H1 (cell line): ENCODE measurements at regions not wholly inside any gene's neighbourhood (a gene's known extent, or its start where the extent isn't known, plus 50 kb on each side); places are given as distances from the start of the nearest gene placed in this dataset.

Experiments used
- CTCF ChIA-PET: fragments of 300-600 bp; sonication (Branson Sonifier 250); formaldehyde crosslinking; loops from one replicate; lab custom pipeline; 2021; ENCODE audit not compliant: partially characterized antibody; lab: Charles Lee
- POLR2A ChIA-PET: fragments of 300-600 bp; sonication (Branson Sonifier 250); formaldehyde crosslinking; loops from one replicate; lab custom pipeline; 2021; ENCODE audit warnings: inconsistent platforms; ENCODE audit not compliant: partially characterized antibody; lab: Charles Lee
- DNase-seq, 2 experiments: peaks; one replicate each; pipeline versions ENCODE4 v3.0.0 to v3.0.0-alpha.2; 2010 to 2022; ENCODE audit warnings: low spot score in 2 of 2, low read depth in 1 of 2, mixed read lengths in 1 of 2
- FAIRE-seq: peaks from 2 replicates; lab custom pipeline; 2011; peaks lifted over from hg19 to GRCh38; lab: Jason Lieb, UNC
- H2AFZ ChIP-seq: 2 replicates; pipeline ENCODE4 v1.8.1; 2012; ENCODE audit warnings: low read length, inconsistent platforms
- H2AK5ac ChIP-seq: 2 replicates; pipeline ENCODE4 v1.6.1; 2013; ENCODE audit warnings: low read depth, low read length
- H2BK120ac ChIP-seq: replicated peaks from 2 replicates; pipeline ENCODE3; 2013; ENCODE audit warnings: low read depth, low read length, inconsistent platforms
- H2BK12ac ChIP-seq: 2 replicates; pipeline ENCODE4 v1.6.1; 2013; ENCODE audit warnings: low read depth, low read length
- H2BK15ac ChIP-seq: 2 replicates; pipeline ENCODE4 v1.6.1; 2013; ENCODE audit warnings: low read length
- H2BK20ac ChIP-seq: 2 replicates; pipeline ENCODE4 v1.6.1; 2013; ENCODE audit warnings: low read length
- H2BK5ac ChIP-seq: 2 replicates; pipeline ENCODE4 v1.6.1; 2013; ENCODE audit warnings: low read depth, low read length
- H3K14ac ChIP-seq: 2 replicates; pipeline ENCODE4 v1.6.1; 2013; ENCODE audit warnings: inconsistent platforms; ENCODE audit not compliant: insufficient read length
- H3K18ac ChIP-seq: 2 replicates; pipeline ENCODE4 v1.6.1; 2013; ENCODE audit warnings: low read length; ENCODE audit errors: extremely low read depth
- H3K23ac ChIP-seq: 2 replicates; pipeline ENCODE4 v1.6.1; 2013; ENCODE audit warnings: inconsistent platforms; ENCODE audit not compliant: insufficient read length
- H3K23me2 ChIP-seq: 2 replicates; pipeline ENCODE4 v1.6.1; 2013; ENCODE audit warnings: low read depth, low read length
- H3K27ac ChIP-seq: 2 replicates; pipeline ENCODE4 v1.6.1; 2011; ENCODE audit warnings: low read depth, low read length, inconsistent platforms
- H3K27me3 ChIP-seq, 4 experiments: replicated peaks in 1 of 4; 1 replicate in 1 of 4; 2 replicates in 3 of 4; pipeline versions ENCODE4 v1.6.1 to v1.8.1; 2011 to 2013; ENCODE audit warnings: low read length in 3 of 4, mild to moderate bottlenecking in 3 of 4, inconsistent platforms in 2 of 4, mixed read lengths in 2 of 4, moderate library complexity in 1 of 4; ENCODE audit not compliant: control insufficient read depth in 3 of 4, insufficient read depth in 3 of 4; ENCODE audit errors: extremely low read depth in 1 of 4
- H3K36me3 ChIP-seq, 4 experiments: 2 replicates each; pipeline versions ENCODE4 v1.6.1 to v1.8.1; 2011 to 2013; ENCODE audit warnings: mild to moderate bottlenecking in 4 of 4, low read length in 3 of 4, moderate library complexity in 2 of 4, control low read depth in 1 of 4, inconsistent platforms in 1 of 4; ENCODE audit not compliant: insufficient read depth in 4 of 4, control insufficient read depth in 2 of 4
- H3K4ac ChIP-seq: replicated peaks from 2 replicates; pipeline ENCODE3; 2013; ENCODE audit warnings: low read length, low read depth, mixed read lengths, inconsistent platforms; ENCODE audit not compliant: insufficient read length
- H3K4me1 ChIP-seq, 4 experiments: replicated peaks in 1 of 4; 1 replicate in 1 of 4; 2 replicates in 3 of 4; pipeline versions ENCODE4 v1.6.1 to v1.8.1; 2011 to 2013; ENCODE audit warnings: low read length in 3 of 4, inconsistent platforms in 2 of 4, mixed read lengths in 1 of 4; ENCODE audit not compliant: insufficient read depth in 4 of 4, control insufficient read depth in 3 of 4
- H3K4me2 ChIP-seq, 2 experiments: 2 replicates each; pipeline versions ENCODE4 v1.6.1 to v1.8.1; 2011 to 2013; ENCODE audit warnings: low read depth in 2 of 2, low read length in 2 of 2, control low read depth in 1 of 2, inconsistent platforms in 1 of 2, mild to moderate bottlenecking in 1 of 2; ENCODE audit not compliant: insufficient read depth in 1 of 2
- H3K4me3 ChIP-seq, 4 experiments: fragments of 200-600, 300-600 bp in 1 of 4; sonication (generic), shearing (Covaris generic), sonication (Bioruptor Twin) in 1 of 4; 2 replicates each; pipeline versions ENCODE4 v1.5.1 to v1.8.1; 2011 to 2016; ENCODE audit warnings: low read length in 4 of 4, low read depth in 3 of 4, control low read depth in 2 of 4, inconsistent platforms in 2 of 4, mild to moderate bottlenecking in 2 of 4, mixed read lengths in 1 of 4, moderate library complexity in 1 of 4; ENCODE audit not compliant: insufficient read depth in 2 of 4; ENCODE audit errors: extremely low read depth in 1 of 4
- H3K56ac ChIP-seq: replicated peaks from 2 replicates; pipeline ENCODE3; 2013; ENCODE audit warnings: low read depth, mild to moderate bottlenecking, mixed read lengths, low read length, inconsistent platforms; ENCODE audit not compliant: insufficient read length
- H3K79me1 ChIP-seq: 2 replicates; pipeline ENCODE4 v1.6.1; 2013; ENCODE audit warnings: low read depth, low read length, control low read depth
- H3K79me2 ChIP-seq, 2 experiments: 2 replicates each; pipeline versions ENCODE4 v1.6.1 to v1.8.1; 2012 to 2013; ENCODE audit warnings: low read length in 2 of 2, mild to moderate bottlenecking in 2 of 2, inconsistent platforms in 1 of 2; ENCODE audit not compliant: insufficient read depth in 2 of 2, control insufficient read depth in 1 of 2
- H3K9ac ChIP-seq, 4 experiments: replicated peaks in 1 of 4; 1 replicate in 1 of 4; 2 replicates in 3 of 4; pipeline versions ENCODE4 v1.6.1 to v1.8.1; 2011 to 2013; ENCODE audit warnings: low read depth in 3 of 4, low read length in 3 of 4, control low read depth in 2 of 4, mild to moderate bottlenecking in 2 of 4, moderate library complexity in 2 of 4, inconsistent platforms in 1 of 4; ENCODE audit errors: extremely low read depth in 1 of 4
- H3K9me3 ChIP-seq, 2 experiments: 2 replicates each; pipeline versions ENCODE4 v1.6.1 to v1.8.1; 2012 to 2013; ENCODE audit warnings: mild to moderate bottlenecking in 2 of 2, moderate library complexity in 2 of 2, control low read depth in 1 of 2, inconsistent platforms in 1 of 2, low read depth in 1 of 2, low read length in 1 of 2, mixed read lengths in 1 of 2; ENCODE audit not compliant: insufficient read depth in 2 of 2
- H4K20me1 ChIP-seq, 2 experiments: replicated peaks in 1 of 2; 2 replicates each; pipeline versions ENCODE3 to v1.8.1; 2011 to 2013; ENCODE audit warnings: inconsistent platforms in 2 of 2, low read length in 2 of 2, mild to moderate bottlenecking in 1 of 2; ENCODE audit not compliant: insufficient read depth in 2 of 2, control insufficient read depth in 1 of 2
- H4K5ac ChIP-seq: 2 replicates; pipeline ENCODE4 v1.6.1; 2013; ENCODE audit warnings: low read length, low read depth, mixed read lengths, inconsistent platforms; ENCODE audit not compliant: insufficient read length
- H4K8ac ChIP-seq: 2 replicates; pipeline ENCODE4 v1.8.0; 2013; ENCODE audit warnings: mild to moderate bottlenecking, moderate library complexity, low read length, inconsistent platforms; ENCODE audit not compliant: insufficient read depth; ENCODE audit errors: extremely low read depth
- H4K91ac ChIP-seq: replicated peaks from 2 replicates; pipeline ENCODE3; 2013; ENCODE audit warnings: low read length, mixed read lengths, inconsistent platforms; ENCODE audit not compliant: insufficient read length
- ASH2L ChIP-seq: fragments of 200-600, 300-600 bp; sonication (generic); IDR thresholded peaks from one replicate; pipeline ENCODE4 v1.7.1; 2017; ENCODE audit warnings: low read length
- EP300 ChIP-seq, 2 experiments: IDR thresholded peaks; 1 replicate in 1 of 2; 2 replicates in 1 of 2; pipeline ENCODE4 v1.6.1; 2011 to 2012; ENCODE audit warnings: low read depth in 2 of 2, low read length in 2 of 2, mild to moderate bottlenecking in 2 of 2, borderline replicate concordance in 1 of 2, inconsistent platforms in 1 of 2, moderate library complexity in 1 of 2
- HDAC6 ChIP-seq: IDR thresholded peaks from one replicate; pipeline ENCODE4 v1.7.1; 2012; ENCODE audit warnings: low read depth, mild to moderate bottlenecking, inconsistent platforms, low read length, moderate library complexity
- JUND ChIP-seq: IDR thresholded peaks from 2 replicates; pipeline ENCODE4 v1.6.1; 2011; ENCODE audit warnings: mild to moderate bottlenecking, improper control_type of control experiment, low read length
- NANOG ChIP-seq: IDR thresholded peaks from 2 replicates; pipeline ENCODE4 v1.6.1; 2011; ENCODE audit warnings: low read length, low read depth, mild to moderate bottlenecking, inconsistent platforms; ENCODE audit not compliant: insufficient read depth, poor library complexity, severe bottlenecking
- NRF1 ChIP-seq: IDR thresholded peaks from 2 replicates; pipeline ENCODE4 v1.6.1; 2011; ENCODE audit warnings: mild to moderate bottlenecking, low read depth, low read length, improper control_type of control experiment
- RNF2 ChIP-seq: fragments of 200-900, 300-1000 bp; sonication (generic); IDR thresholded peaks from 2 replicates; pipeline ENCODE4 v1.7.1; 2016; ENCODE audit warnings: borderline replicate concordance, low read depth, mild to moderate bottlenecking, antibody characterized with exemption, low read length; ENCODE audit not compliant: poor library complexity, severe bottlenecking; ENCODE audit errors: missing control alignments
- SIX5 ChIP-seq: IDR thresholded peaks from 2 replicates; pipeline ENCODE4 v1.6.1; 2011; ENCODE audit warnings: mild to moderate bottlenecking, low read depth, low read length
- TAF7 ChIP-seq: optimal IDR thresholded peaks from 2 replicates; pipeline ENCODE3; 2011; ENCODE audit warnings: low read depth, mild to moderate bottlenecking, inconsistent platforms, low read length, moderate library complexity, borderline replicate concordance
- USF2 ChIP-seq: IDR thresholded peaks from 2 replicates; pipeline ENCODE4 v1.6.1; 2011; ENCODE audit warnings: low read length, improper control_type of control experiment
- WGBS, 2 experiments: shearing (Covaris generic) in 1 of 2; methylation state at CpG; one replicate each; pipeline versions ENCODE4 v1.1.6 to v1.1.7; 2013 to 2015; ENCODE audit warnings: low lambda C conversion rate in 2 of 2, mixed read lengths in 2 of 2, inconsistent platforms in 1 of 2, low coverage in 1 of 2, missing lambda C conversion rate in 1 of 2; ENCODE audit not compliant: insufficient replicate concordance in 2 of 2, insufficient coverage in 1 of 2, insufficient read length in 1 of 2; ENCODE audit errors: extremely low coverage in 1 of 2, missing lambda C conversion rate in 1 of 2; 5-methylcytosine and 5-hydroxymethylcytosine counted together
- TF ChIP-seq, protein P1 (sequence below): IDR thresholded peaks from 2 replicates; pipeline ENCODE4 v1.6.1; 2012; ENCODE audit warnings: inconsistent platforms

DNA sequence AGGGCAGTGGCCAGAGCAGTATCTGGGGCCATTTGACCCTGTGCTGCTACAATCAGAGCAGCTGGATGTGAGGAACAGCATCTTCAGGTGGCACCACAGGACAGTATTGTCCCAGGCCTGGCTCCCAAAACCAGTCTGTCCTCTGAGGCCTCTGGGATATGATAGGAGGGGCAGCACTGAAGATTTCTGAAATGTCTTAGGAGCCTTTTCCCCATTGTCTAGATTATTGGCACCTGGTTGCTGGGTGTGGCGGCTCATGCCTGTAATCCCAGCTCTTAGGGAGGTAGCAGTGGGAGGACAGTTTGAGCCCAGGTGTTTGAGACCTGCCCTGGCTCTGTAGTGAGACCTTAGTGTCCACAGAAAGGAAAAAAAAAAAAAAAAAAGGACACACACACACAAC, 137.6 kb upstream of the FOXN2 start:
- H3K4me2 ChIP-seq: no peak overlapping the region
- ChIA-PET CTCF (interaction anchor here (1.0 kb wide), 1 partner anchor 70 kb away, joined by 3 read pairs; no protein-coding TSS in a partner anchor), POLR2A (no interaction called here)
- no peaks in the 10 kb centered on the region for H4K20me1 ChIP-seq
- H2AFZ ChIP-seq: no peak overlapping the region
- no peak overlapping the region for H4K8ac ChIP-seq
- no peaks in the 10 kb centered on the region for H3K79me1 ChIP-seq
- H2BK20ac ChIP-seq: no peak overlapping the region
- no peak overlapping the region for H3K9ac ChIP-seq
- H3K56ac ChIP-seq: no peak overlapping the region
- H3K14ac ChIP-seq: no peak overlapping the region
- no peak for FAIRE-seq
- no peak overlapping the region for H2BK5ac ChIP-seq
- H3K18ac ChIP-seq: no peak overlapping the region
- H3K23me2 ChIP-seq: no peaks in the 10 kb centered on the region
- no peak overlapping the region for H2BK12ac ChIP-seq
- no peaks in the 10 kb centered on the region for H3K79me2 ChIP-seq
- no peak overlapping the region for H4K5ac ChIP-seq
- no peaks in the 10 kb centered on the region for H3K4me1 ChIP-seq
- H2BK120ac ChIP-seq: no peak overlapping the region
- no peak for DNase-seq
- 88% methylated on average over 1 of the region's 1 CpG; no CpG with 5 or more reads in 1 of the 2 experiments for WGBS, 2 experiments
- H3K4me3 ChIP-seq: no peak overlapping the region
- no peaks in the 10 kb centered on the region for H3K9me3 ChIP-seq
- no peak overlapping the region for H3K23ac ChIP-seq
- H4K91ac ChIP-seq: no peak overlapping the region
- no peak overlapping the region for H2AK5ac ChIP-seq
- no peaks in the 10 kb centered on the region for H3K36me3 ChIP-seq
- H2BK15ac ChIP-seq: no peak overlapping the region
- no peaks in the 10 kb centered on the region for H3K27me3 ChIP-seq
- TF ChIP-seq EP300 (IDR thresholded peaks at IDR 0.05; ENCODE audit: borderline replicate concordance in 1 of 2, low read depth in 2 of 2, low read length in 2 of 2) (no peak), TAF7 (no peak), JUND (no peak), USF2 (no peak), NANOG (no peak), HDAC6 (no peak), NRF1 (no peak), RNF2 (no peak), ASH2L (no peak), SIX5 (no peak)
- TF ChIP-seq, protein P1, sequence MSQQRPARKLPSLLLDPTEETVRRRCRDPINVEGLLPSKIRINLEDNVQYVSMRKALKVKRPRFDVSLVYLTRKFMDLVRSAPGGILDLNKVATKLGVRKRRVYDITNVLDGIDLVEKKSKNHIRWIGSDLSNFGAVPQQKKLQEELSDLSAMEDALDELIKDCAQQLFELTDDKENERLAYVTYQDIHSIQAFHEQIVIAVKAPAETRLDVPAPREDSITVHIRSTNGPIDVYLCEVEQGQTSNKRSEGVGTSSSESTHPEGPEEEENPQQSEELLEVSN: no peak
- H3K27ac ChIP-seq: no peak overlapping the region
- no peak overlapping the region for H3K4ac ChIP-seq
